Posterior vena cava (tissue), 2 donors: ENCODE measurements at regions not wholly inside any gene's neighbourhood (a gene's known extent, or its start where the extent isn't known, plus 50 kb on each side); places are given as distances from the start of the nearest gene placed in this dataset.
"Not testable (repeated sequence)": the region's sequence is repeated elsewhere in the genome, so short reads cannot be mapped to it uniquely, and the experiment has no call there.

Experiments used
- DNase-seq: peaks from one replicate; pipeline ENCODE4 v3.0.0-alpha.2; 2020; ENCODE audit warnings: low spot score
- intact Hi-C, 2 donors: fragments of 100-400 bp; cut with DNase I; formaldehyde crosslinking; loops; one replicate each; pipeline versions ENCODE4 v1.14.1 to v1.14.2; 2022 to 2023
- donor health status: DM: yes; HTN: yes; CAD: no.
- donor health status: DM: yes; HTN: yes; CAD: no.

- intact Hi-C loops, result no loop called here
- DNase-seq, result no peak
Measured at GRCh38 chr6:106807947-106808611, 166.4 kb downstream of the CD24 start.

- DNase-seq, intact Hi-C loops: not testable (repeated sequence)
Measured at GRCh38 chr6:106806253-106806652, 168.3 kb downstream of the CD24 start.

- intact Hi-C loops, result no loop called here
- no peak for DNase-seq
Measured at GRCh38 chr6:106805771-106806170, 168.8 kb downstream of the CD24 start.

- intact Hi-C loops, result no loop called here
- no peak for DNase-seq
Measured at GRCh38 chr6:106804346-106805335, 169.9 kb downstream of the CD24 start.

- intact Hi-C loops, result no loop called here
- no peak for DNase-seq
Measured at GRCh38 chr6:106803188-106803587, 171.3 kb downstream of the CD24 start.

GRCh38 chr6:106802139-106802538, 172.4 kb downstream of the CD24 start:
- DNase-seq, result no peak
- intact Hi-C loops, result no loop called here

- no peak for DNase-seq
- intact Hi-C loops, result no loop called here
Measured at GRCh38 chr6:106801256-106801655, 171.9 kb downstream of the QRSL1 start.

- DNase-seq, result no peak
- intact Hi-C loops, result no loop called here
Measured at GRCh38 chr6:106800379-106800778, 171.0 kb downstream of the QRSL1 start.

- intact Hi-C loops, result no loop called here
- DNase-seq, result no peak
Measured at GRCh38 chr6:106799031-106799894, 169.9 kb downstream of the QRSL1 start.

GRCh38 chr6:106797186-106797585, 167.8 kb downstream of the QRSL1 start:
- intact Hi-C loops, result no loop called here
- no peak for DNase-seq

- DNase-seq, result no peak
- intact Hi-C loops, result no loop called here
Measured at GRCh38 chr6:106796781-106797180, 167.4 kb downstream of the QRSL1 start.

GRCh38 chr6:106794129-106794528, 164.8 kb downstream of the QRSL1 start:
- intact Hi-C loops, result no loop called here
- no peak for DNase-seq

- DNase-seq, result no peak
- intact Hi-C loops, result no loop called here
Measured at GRCh38 chr6:106792536-106793236, 163.3 kb downstream of the QRSL1 start.

GRCh38 chr6:106790935-106791334, 161.6 kb downstream of the QRSL1 start:
- intact Hi-C loops, result no loop called here
- DNase-seq, result no peak

- DNase-seq, result no peak
- intact Hi-C loops, result no loop called here
Measured at GRCh38 chr6:106790149-106790770, 160.9 kb downstream of the QRSL1 start.

GRCh38 chr6:106789428-106790148, 160.2 kb downstream of the QRSL1 start:
- no peak for DNase-seq
- intact Hi-C loops, result no loop called here

- DNase-seq, result no peak
- intact Hi-C loops, result no loop called here
Measured at GRCh38 chr6:106788761-106789160, 159.4 kb downstream of the QRSL1 start.
